ENCODE measurements at regions not wholly inside any gene's neighbourhood (a gene's known extent, or its start where the extent isn't known, plus 50 kb on each side); places are given as distances from the start of the nearest gene placed in this dataset.
"Not testable (repeated sequence)": the region's sequence is repeated elsewhere in the genome, so short reads cannot be mapped to it uniquely, and the experiment has no call there.

GRCh38 chr9:2279138-2279537 lies 264.0 kb downstream of the SMARCA2 start:
- not testable (repeated sequence) for DNase-seq

GRCh38 chr9:2281031-2281802 lies 266.1 kb downstream of the SMARCA2 start:
- no peak for DNase-seq

GRCh38 chr9:2281803-2282185 lies 266.6 kb downstream of the SMARCA2 start:
- no peak for DNase-seq

GRCh38 chr9:2284770-2285169 lies 269.6 kb downstream of the SMARCA2 start:
- no peak for DNase-seq

- no peak for DNase-seq
Measured at GRCh38 chr9:2285416-2286332, 270.5 kb downstream of the SMARCA2 start.

- DNase-seq, result no peak
Measured at GRCh38 chr9:2286333-2286705, 271.2 kb downstream of the SMARCA2 start.

- DNase-seq, result no peak
Measured at GRCh38 chr9:2286825-2287455, 271.8 kb downstream of the SMARCA2 start.

- no peak for DNase-seq
Measured at GRCh38 chr9:2288309-2288708, 273.2 kb downstream of the SMARCA2 start.

GRCh38 chr9:2289263-2289662 lies 274.1 kb downstream of the SMARCA2 start:
- no peak for DNase-seq

- DNase-seq, result no peak
Measured at GRCh38 chr9:2290382-2290781, 275.2 kb downstream of the SMARCA2 start.

- peak; percentile 80 for DNase-seq
Measured at GRCh38 chr9:2291980-2292704, 277.0 kb downstream of the SMARCA2 start.

GRCh38 chr9:2292733-2293132 lies 277.6 kb downstream of the SMARCA2 start:
- DNase-seq, result no peak

GRCh38 chr9:2297771-2298170 lies 282.6 kb downstream of the SMARCA2 start:
- DNase-seq, result no peak

- DNase-seq, result no peak
Measured at GRCh38 chr9:2298217-2298616, 283.1 kb downstream of the SMARCA2 start.

GRCh38 chr9:2299156-2299842 lies 284.2 kb downstream of the SMARCA2 start:
- peak; percentile 82 for DNase-seq

GRCh38 chr9:2299843-2300205 lies 284.7 kb downstream of the SMARCA2 start:
- no peak for DNase-seq

- DNase-seq, result no peak
Measured at GRCh38 chr9:2300325-2300724, 285.2 kb downstream of the SMARCA2 start.

- no peak for DNase-seq
Measured at GRCh38 chr9:2302606-2303005, 287.5 kb downstream of the SMARCA2 start.

- no peak for DNase-seq
Measured at GRCh38 chr9:2303056-2303455, 287.9 kb downstream of the SMARCA2 start.

GRCh38 chr9:2307480-2307879 lies 292.3 kb downstream of the SMARCA2 start:
- no peak for DNase-seq

- DNase-seq, result no peak
Measured at GRCh38 chr9:2311920-2312319, 296.8 kb downstream of the SMARCA2 start.

GRCh38 chr9:2313512-2313911 lies 298.4 kb downstream of the SMARCA2 start:
- DNase-seq, result no peak

Data from NCI-H2107 (cell line).